GM21737 (cell line): ENCODE measurements at regions not wholly inside any gene's neighbourhood (a gene's known extent, or its start where the extent isn't known, plus 50 kb on each side); places are given as distances from the start of the nearest gene placed in this dataset.

ENCODE experiments used
- ATAC-seq: cut with Tn5 transposase; IDR thresholded peaks from one replicate; pipeline ENCODE4 v1.9.1; 2021; ENCODE audit warnings: mild to moderate bottlenecking, moderate library complexity; ENCODE audit not compliant: unreplicated experiment

GRCh38 chr9:119420231-119420630 is 51.0 kb upstream of the BRINP1 start:
- no peak for ATAC-seq
